NK-92 treated with Interleukin-12 subunit alpha and Interleukin-12 subunit beta, amount 100 ng/mL, for 24 hours (cell line): ENCODE measurements at regions not wholly inside any gene's neighbourhood (a gene's known extent, or its start where the extent isn't known, plus 50 kb on each side); places are given as distances from the start of the nearest gene placed in this dataset.
"Not testable (repeated sequence)": the region's sequence is repeated elsewhere in the genome, so short reads cannot be mapped to it uniquely, and the experiment has no call there.

Experiments
- DNase-seq: peaks from one replicate; lab custom pipeline; 2025; lab: John Stamatoyannopoulos, UW

DNA sequence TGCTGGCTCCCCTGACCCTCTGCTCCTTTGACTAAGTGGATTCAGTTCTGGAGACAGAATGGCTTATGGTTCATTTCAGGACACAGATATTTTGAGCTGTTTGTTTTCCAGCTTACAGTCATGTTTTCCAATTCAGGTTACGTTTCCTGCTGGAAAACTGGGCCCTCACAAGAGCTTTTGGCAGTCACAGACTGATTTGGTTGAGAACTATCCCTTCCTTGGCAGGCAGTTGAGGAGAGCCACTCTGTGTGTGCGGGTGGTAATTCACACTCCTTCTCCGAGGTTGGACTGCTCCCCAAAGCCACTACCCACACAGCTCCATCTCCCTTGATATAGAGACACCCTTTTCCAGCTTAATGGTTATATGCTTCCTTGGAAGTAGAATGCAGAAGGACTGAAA is 534.5 kb downstream of the TMEM38B start:
- no peak for DNase-seq

DNA sequence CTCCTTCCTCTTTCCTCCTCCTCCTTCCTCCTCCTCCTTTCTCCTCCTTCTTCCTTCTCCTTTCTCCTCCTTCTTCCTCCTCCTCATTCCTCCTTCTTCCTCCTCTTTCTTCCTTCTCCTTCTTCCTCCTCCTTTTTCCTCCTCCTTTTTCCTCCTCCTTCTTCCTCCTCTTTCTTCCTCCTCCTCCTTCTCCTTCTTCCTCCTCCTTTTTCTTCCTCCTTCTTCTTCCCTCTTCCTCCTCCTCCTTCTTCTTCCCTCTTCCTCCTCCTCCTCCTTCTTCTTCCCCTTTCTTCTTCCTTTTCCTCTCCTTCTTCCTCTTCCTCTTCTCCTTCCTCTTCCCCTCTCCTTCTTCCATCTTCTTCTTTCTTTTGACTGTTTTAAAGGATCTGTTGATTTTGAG is 538.8 kb downstream of the TMEM38B start:
- DNase-seq = no peak

DNA sequence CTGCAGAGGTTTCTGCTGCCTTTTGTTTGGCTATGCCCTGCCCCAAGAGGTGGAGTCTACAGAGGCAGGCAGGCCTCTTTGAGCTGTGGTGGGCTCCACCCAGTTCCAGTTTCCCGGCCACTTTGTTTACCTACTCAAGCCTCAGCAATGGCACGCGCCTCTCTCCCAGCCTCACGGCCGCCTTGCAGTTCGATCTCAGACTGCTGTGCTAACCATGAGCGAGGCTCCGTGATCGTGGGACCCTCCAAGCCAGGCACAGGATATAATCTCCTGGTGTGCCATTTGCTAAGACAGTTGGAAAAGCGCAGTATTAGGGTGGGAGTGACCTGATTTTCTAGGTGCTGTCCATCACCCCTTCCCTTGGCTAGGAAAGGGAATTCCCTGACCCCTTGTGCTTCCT is 566.6 kb downstream of the TMEM38B start:
- DNase-seq = not testable (repeated sequence)

DNA sequence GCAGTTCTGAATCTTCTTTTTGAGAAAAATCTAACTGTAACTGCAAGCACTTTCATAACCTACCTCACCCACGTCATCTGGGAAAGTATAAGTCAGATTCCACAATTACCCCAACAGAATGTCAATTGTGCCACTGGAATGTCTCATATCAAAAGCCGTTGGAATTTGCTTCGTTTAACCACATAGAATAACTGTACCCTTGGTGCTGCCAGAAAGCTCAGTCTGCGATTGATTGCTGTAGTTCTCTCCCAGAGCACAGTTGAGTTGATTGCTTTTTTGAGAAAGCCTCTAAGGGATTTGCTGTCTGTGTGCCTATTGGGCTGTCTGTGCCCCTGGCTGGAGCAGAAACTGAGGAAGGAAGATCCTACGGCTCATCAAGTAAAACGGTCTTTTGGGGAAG is 583.6 kb downstream of the TMEM38B start:
- DNase-seq = no peak

DNA sequence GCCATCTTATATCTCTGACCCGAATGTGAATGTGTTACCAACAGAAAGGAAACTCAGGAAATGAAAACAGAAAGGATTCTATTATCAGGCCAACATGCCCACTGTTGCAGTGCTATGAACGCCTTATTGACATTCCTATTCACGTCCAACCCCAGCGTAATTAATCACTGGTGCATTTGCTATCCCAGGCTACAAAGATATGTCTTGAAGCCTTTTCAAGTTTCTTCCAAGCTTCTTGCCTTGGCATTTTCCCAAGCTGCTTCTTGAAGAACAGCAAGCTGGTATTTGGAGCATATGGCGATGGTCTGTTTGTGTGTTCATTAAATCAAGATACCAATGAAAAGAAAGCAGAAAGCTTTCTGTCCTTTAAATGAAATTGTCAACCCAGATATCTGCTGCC is 579.2 kb upstream of the ZNF462 start:
- no peak for DNase-seq

DNA sequence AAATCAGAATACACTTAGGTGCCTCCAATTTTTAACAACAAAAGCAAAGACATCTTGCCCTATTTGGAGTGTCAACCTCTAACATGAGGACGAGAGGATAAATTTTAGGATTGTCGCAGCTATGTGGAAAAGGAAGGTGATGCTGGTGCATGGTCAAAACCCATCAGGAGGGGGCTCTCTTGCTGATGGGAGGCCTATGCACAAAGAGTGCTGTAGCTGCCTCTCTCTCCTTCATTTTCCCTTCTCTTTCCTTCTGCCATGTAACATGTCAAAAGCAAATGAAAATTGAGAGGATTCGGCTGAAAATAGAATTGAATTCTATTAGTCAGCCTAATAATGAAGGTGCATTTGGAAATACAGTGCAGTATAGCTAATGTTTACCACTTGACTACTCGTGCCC is 578.7 kb upstream of the ZNF462 start:
- DNase-seq = no peak

DNA sequence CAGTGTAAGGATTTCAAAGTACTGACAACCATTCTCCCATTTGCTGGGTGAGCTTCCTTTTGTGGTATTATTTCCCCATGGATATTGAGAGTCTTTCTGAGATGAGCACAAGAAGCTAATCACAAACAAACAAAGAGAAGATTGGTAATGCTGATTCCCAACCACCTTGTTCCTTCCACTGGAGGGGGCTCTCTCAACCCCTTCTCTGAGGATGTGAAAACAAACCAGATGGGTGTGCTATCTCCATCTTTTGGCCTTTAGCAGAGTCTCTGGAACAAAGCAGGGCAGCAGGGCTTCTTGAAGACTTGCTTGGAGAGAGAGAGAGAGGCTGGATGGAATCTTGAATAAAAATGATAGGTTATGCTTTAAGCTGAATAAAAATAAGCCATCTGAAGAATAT is 576.7 kb upstream of the ZNF462 start:
- no peak for DNase-seq

DNA sequence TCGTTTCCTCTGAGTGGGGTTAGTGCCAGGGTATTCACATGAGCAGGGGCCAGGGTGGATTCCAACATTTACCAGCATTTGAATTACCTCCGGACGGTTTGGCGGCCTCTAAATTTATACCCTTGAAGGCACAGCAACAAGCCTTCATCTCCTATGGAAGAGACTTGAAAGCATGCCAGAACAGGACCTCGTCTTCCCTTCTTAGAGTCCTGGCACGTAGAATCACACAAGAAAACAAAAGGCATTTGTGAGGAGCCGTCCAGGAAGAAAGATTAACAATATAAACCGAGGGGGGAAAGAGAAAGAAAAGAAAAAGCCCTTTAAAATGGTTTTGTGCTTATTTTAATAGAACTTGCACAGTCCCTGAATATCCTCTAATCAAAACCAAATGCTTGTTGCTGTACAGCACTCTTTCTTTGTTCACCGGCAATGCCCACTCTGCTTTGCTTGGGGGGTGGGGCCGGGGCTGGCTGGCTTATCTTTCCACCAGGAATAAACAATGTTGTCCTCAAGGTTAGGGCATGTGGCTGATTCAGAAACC is 575.8 kb upstream of the ZNF462 start:
- no peak for DNase-seq

DNA sequence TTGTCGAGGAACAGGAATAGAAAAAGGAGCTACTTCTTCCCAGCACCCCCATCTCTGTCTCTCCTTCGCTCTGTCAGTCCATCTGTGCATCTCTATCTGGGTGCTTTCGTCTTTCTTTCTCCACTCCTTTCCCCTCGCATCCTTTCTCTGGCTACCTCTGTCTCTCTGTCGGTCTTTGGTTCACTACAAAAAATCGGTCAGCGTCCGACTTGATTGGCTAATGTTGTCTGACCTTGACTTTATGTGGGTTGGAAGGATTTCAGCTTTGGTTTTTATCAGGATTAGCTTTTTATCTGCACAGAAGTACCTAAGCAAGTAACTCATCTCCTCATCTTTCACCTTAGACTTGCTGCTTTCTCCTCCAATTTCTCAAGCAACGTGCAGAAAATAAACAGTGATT is 575.2 kb upstream of the ZNF462 start:
- no peak for DNase-seq

DNA sequence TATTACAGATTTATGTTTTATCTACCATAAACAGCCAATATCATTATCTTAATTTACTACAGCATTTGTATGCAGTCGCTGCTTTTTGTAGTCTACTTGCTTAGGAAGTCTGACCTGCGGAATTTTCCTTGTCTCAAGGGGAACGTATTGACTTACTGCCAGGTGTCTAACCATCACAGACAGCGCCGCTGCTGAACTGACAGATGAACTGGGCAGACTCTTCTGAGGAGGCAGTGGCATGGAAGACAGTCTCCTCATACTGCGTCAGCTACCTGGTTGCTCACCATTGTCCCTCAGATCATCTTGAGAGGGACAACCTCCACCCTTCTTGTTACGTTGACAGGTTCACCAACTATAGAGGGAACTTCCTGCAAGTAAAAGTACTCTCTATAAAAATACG is 574.3 kb upstream of the ZNF462 start:
- DNase-seq = no peak

DNA sequence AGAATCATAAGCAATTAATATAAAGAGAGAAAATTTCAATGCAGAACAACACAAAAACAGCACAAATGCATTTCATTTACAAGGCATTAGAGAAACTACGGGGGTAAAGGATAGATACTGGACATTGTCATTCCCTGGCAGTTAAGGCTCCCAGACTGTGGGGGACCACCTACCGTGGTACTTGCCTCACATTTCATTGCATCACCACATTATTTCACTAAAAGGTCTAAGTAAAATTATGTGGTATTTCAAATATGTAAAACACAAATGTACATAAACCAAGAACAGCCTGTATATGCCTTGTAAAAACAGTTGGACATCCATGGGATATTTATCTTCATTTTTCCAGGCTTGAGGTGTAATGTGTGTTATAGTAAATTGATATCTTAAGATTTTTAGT is 571.2 kb upstream of the ZNF462 start:
- no peak for DNase-seq

DNA sequence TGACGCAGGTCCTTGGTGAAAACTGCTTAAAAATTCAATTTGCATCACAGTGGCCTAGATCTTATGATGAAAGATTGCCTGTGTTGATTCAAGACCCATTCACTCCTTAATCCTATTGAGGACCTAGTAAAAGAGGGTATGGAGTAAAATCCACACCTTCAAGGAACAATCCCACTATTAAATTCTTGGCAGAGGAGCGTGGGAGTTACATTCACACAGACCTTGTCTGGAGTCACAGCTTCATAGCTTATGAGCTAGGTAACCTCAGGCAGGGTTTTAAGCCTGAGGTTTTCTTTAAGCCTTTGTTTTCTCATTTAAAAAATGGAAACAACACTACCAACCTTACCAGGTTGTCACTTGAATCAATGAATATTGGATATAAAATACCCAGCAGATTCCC is 566.5 kb upstream of the ZNF462 start:
- DNase-seq = no peak

DNA sequence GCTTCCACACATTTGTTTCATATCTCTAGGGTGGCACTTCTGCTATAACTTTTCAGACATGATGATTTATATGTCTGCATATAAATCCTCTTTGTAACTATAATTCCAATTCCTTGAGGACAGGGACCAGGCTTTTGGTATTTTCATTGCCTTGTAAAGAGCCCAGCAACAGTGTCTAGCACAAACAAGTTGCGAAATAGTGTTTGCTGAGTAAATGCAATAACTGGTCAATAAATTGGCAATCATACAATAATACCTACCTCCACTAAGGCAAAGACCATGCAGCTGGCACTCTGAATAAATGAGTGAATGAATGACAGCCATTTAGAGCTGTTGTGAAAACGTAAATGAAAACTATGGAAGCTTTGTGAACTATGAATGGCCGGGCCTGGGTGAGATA is 564.0 kb upstream of the ZNF462 start:
- DNase-seq = no peak

DNA sequence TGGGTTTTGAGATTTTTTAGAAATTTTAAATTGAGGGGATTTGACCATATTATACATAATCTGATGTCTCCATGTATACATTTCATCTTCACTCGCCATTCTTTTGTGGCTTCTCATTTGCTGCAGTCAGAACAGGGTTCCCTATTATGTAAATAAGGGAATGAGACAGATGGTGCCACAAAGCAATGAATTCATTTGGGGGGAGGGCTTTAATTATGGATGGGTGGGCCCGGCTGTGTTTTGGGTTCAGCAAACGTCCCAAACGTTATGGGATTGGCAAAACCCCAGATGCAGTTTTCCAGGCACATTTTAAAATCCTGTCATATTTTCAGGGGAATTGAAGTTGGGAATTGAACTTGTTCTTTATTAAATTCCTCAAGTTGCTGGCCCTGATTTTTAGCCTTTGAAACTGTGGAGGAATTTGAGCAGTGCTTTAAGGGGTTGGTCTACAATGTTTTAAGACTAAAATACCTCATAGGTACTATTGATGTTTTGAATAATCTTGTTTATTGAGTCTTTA is 558.5 kb upstream of the ZNF462 start:
- no peak for DNase-seq

DNA sequence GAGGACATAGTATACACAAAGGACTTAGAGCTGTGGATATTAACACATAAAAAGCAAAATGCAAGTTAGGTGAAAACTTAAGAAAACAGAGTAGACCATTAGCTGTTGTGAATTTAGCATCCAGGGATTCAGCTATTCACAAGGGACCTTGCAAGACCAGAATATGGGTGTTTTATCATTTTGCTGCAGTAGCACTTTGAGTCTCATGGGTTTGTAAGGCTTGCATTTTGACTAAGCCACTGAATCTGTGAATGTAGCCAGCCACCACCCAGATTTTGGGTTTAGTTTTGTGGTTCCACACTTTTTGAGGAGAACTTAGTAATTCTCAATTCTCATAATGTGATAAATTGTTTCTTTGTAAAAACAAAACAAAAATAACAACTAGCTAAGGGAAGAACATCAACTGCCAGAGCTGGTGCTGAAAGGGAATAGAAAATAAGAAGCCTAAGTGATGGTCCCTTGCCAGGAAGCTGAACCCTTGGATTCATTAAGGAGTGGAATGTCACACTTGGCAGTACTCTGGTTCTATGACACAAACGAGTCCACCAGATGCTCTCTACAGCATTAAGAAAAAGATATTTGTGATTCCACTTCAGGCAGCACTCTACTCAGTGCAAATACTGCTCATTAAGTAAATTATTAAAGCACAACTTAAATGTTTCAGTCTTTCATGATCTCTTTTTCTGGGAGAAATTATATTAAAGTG is 557.4 kb upstream of the ZNF462 start:
- no peak for DNase-seq

DNA sequence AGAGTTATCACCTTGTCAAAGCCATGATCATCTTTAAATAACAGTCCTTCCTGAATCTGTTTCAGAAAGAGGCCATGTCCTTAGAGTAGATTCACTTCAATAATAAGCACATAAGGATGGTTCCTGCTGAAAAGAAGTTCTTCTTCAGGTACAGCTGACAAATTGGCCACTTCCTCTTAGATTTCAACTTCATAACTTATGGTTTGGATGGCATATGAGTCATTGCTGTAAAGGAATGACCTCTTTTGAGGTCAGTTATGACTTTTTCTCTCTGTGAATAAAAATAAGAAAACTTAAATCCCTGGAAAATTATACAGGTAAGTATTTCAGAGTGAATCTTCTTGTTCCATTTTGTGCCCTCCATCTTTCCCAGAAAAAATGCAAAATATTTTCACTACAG is 555.3 kb upstream of the ZNF462 start:
- DNase-seq = no peak

DNA sequence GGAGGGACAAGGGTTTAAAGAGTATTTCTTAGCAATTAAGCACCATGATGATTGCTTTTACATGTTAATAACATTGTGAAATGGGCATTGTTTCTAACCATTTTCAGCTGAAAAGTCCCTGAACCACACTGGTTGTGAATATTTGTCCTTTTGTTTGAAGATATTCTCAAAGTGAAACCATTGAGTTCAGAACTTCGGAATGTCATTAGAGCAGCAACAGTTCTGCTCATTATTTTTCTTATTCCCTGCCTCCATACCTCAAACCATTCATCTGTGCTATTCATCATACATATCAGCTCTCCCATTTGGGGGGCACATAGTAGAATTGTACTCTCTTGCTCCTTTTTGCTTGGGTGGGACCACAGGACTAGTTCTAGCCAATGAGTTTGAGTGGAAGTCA is 553.0 kb upstream of the ZNF462 start:
- no peak for DNase-seq

DNA sequence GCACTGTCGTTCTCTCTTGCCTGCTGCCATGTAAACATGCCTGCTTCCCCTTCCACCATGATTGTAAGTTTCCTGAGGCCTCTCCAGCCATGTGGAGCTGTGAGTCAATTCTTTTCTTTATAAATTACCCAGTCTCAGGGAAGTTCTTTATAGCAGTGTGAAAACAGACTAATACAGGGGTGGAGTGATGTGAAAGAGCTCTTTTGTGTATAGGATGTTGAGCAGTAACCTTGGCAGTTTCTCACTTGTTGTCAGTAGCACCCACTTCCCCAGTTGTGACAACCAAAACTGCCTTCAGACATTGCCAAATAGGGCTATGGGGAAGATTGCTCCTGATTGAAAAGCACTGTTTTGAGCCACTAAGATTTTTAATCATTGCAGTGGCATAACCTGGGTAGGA is 552.2 kb upstream of the ZNF462 start:
- DNase-seq = no peak

DNA sequence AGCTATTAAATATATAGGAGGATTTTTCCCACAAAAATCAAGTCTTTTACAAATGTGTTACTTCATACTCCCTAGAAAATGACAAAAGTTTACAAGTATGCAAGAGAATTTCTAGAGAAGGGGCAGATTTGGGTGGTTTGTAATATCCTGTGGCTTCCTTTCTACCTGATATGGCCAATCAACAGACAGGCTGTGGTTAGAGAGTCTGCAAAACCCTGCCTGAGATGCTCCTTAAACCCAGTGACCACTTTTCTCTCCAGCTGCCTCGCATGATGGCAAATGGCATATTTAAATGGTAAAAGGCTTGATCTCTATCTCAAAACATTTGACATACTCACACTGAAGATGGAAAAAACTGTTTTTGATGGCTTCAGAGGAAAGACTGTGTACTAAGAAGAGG is 550.1 kb upstream of the ZNF462 start:
- DNase-seq = no peak

DNA sequence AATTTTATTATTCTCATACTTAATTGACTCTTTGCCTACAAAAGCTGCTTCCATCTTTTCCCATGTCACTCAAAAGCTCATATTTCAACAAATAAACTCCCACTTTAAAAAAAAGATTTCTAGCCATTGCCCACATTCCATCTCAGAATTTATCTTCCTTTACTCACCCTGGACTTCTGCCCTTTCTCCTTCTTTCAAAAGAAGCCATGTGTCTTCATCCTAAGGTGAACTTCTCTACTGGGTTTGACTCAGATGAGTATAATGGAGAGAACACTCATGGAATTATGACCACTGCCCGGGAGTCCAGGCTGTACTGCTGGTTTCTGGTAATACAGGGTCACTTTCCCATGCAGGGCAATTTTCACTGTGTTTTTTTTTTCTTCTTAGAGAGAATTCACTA is 548.5 kb upstream of the ZNF462 start:
- DNase-seq = no peak

DNA sequence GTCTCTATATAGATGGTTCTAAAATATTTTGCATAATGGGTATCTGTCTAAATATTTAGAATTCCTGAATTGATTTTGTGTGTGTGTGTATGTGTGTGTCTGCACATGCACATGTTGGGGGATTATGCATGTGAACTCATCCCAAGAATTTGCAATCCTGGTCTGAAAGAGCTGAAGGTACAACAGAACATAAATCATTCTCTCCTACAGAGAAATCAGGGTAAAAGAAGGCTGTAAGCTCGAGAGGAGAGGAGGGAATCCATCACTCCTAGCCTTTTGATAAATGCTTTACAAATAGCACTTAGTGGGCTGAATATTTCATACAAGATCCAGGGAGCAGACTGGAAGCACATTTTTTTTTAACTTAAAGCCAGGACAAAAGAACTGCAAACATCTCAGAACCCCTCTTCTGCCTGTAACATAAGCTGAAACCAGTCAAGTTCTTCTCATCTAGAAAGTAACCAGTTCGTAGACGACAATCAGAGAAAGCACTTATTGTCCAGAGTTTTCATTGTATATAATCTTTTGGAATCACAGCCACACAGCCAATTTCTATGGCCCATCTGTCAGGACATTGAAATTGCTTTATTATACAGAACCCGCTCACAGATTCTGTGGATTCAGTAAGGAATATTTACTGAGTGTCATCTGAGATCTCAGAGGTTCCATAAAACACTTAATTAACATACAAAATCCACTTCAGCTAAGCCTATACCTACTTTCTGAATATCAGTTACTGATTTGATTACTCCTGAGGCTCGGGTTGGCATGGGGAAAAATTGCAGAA is 541.4 kb upstream of the ZNF462 start:
- no peak for DNase-seq

DNA sequence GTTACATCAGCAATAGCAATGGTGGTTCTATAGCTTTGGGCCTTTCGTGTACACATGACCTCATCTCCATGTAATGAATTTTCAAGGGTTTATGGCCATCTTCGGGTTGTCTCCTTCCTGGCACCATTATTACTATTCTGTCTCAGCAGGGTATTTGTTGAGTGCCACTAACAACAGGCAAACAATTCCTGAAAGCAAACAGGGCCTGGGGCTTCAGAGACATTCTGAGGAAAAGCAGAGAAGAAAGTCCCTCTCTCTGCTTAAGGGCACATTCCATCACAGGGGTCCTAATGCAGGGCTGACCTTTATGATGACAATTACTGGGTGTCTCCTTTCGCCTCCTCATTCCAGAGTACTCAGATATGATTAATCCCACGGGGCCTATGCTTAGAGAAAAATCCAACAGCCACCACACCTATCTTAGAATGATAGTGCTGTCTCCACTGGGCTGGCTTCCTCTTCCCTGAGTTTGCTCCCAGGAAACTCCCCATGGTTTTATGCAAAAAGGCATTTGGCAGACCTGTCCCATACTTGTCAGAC is 540.2 kb upstream of the ZNF462 start:
- DNase-seq = no peak

DNA sequence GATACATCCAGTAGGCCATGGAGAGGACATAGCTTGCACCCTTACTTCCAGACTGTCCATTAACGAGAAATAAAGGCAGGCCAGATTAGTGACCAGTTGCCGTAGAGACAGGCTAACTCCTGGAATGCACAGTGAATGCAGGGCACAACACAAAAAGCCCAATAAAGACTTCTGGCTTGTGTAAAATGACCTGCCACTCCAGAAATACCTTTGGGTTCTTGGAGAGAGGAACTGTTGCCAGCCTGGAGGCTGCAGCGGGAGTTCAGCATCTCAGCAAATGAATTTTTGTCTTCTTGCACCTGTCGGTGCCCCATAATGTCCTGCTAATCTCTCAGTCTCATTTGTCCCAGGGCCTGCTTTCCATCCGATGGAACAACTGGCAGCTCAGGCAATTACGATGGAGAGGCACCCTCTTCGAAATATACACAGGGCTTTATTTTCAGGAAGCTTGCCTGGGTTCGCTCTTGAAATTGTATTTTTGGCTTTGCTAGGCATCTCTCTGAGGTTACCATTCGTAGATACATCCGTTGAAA is 538.8 kb upstream of the ZNF462 start:
- no peak for DNase-seq
